PC-9 (cell line): ENCODE measurements at regions not wholly inside any gene's neighbourhood (a gene's known extent, or its start where the extent isn't known, plus 50 kb on each side); places are given as distances from the start of the nearest gene placed in this dataset.

Experiments used
- EZH2 ChIP-seq: fragments of 200-600 bp; sonication (generic); IDR thresholded peaks from 2 replicates; pipeline ENCODE4 v1.8.0; 2017; ENCODE audit warnings: antibody characterized with exemption, low read depth
- TF ChIP-seq, protein P1 (sequence below): fragments of 200-600 bp; sonication (generic); conservative IDR thresholded peaks from 2 replicates; pipeline ENCODE4 v1.6.1; 2017; ENCODE audit warnings: mixed run types, antibody characterized with exemption, mild to moderate bottlenecking, moderate library complexity

DNA sequence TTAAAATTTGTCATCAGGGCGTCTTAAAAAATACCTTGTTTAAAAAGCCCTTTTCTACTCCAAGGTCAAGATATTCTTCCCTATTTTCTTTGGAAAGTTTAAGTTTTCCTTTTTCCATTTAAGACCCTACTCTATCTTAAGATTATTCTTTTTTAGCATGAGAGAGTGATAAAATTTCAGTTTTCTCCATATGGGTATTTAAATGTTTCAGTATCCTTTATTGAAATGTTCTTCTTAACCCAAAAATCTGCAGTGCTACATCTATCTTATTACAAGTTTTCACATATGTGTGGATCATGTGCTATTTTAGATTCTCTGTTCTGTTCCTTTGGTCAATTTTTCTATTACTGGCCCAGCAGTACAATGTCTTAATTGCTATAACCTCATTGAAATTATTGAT is 202.2 kb downstream of the TTC6 start:
- TF ChIP-seq, protein P1, sequence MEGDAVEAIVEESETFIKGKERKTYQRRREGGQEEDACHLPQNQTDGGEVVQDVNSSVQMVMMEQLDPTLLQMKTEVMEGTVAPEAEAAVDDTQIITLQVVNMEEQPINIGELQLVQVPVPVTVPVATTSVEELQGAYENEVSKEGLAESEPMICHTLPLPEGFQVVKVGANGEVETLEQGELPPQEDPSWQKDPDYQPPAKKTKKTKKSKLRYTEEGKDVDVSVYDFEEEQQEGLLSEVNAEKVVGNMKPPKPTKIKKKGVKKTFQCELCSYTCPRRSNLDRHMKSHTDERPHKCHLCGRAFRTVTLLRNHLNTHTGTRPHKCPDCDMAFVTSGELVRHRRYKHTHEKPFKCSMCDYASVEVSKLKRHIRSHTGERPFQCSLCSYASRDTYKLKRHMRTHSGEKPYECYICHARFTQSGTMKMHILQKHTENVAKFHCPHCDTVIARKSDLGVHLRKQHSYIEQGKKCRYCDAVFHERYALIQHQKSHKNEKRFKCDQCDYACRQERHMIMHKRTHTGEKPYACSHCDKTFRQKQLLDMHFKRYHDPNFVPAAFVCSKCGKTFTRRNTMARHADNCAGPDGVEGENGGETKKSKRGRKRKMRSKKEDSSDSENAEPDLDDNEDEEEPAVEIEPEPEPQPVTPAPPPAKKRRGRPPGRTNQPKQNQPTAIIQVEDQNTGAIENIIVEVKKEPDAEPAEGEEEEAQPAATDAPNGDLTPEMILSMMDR = no peak
- TF ChIP-seq EZH2 = no peak
